ENCODE measurements at regions not wholly inside any gene's neighbourhood (a gene's known extent, or its start where the extent isn't known, plus 50 kb on each side); places are given as distances from the start of the nearest gene placed in this dataset.

GRCh38 chr1:102772831-102773230 is 335.5 kb downstream of the COL11A1 start (continued):
- TF ChIP-seq IRF3 (IDR thresholded peaks at IDR 0.05) = no peak
- no peak for TF ChIP-seq SPI1 (IDR thresholded peaks at IDR 0.05; ENCODE audit: borderline replicate concordance, insufficient read depth, low read depth, low read length)
- no peak for TF ChIP-seq STAT3 (IDR thresholded peaks at IDR 0.05; ENCODE audit: low read depth, low read length)
- TF ChIP-seq EED (IDR thresholded peaks at IDR 0.05; ENCODE audit: low read depth) = no peak
- no peak for TF ChIP-seq PRDM15 (CRISPR knock-in tag; IDR thresholded peaks at IDR 0.05)

GRCh38 chr1:102758418-102758817 is 349.9 kb downstream of the COL11A1 start:
- no peak for FAIRE-seq
- TF ChIP-seq EGR1 (IDR thresholded peaks at IDR 0.05; ENCODE audit: borderline replicate concordance in 1 of 2, low read depth in 2 of 2, low read length in 2 of 2) (no peak), ATF7 (IDR thresholded peaks at IDR 0.05; ENCODE audit: low read depth) (no peak), NBN (IDR thresholded peaks at IDR 0.05) (no peak), FOXM1 (IDR thresholded peaks at IDR 0.05; ENCODE audit: low read depth, low read length) (no peak), PAX8 (IDR thresholded peaks at IDR 0.05) (no peak), CTCF (IDR thresholded peaks at IDR 0.05 in 2 of 3, conservative IDR thresholded peaks at IDR 0.05 in 1 of 3; ENCODE audit: control insufficient read depth in 2 of 3, extremely low read depth in 1 of 3, insufficient read depth in 1 of 3, low read depth in 3 of 3, low read length in 3 of 3) (no peak), POLR2A (IDR thresholded peaks at IDR 0.05; ENCODE audit: low read depth, low read length) (no peak), IKZF1 (conservative IDR thresholded peaks at IDR 0.05) (no peak), PKNOX1 (IDR thresholded peaks at IDR 0.05) (no peak), NR2C1 (IDR thresholded peaks at IDR 0.05) (no peak), MLLT1 (IDR thresholded peaks at IDR 0.05) (no peak)

More at GRCh38 chr1:102758418-102758817, 349.9 kb downstream of the COL11A1 start:
- no peak overlapping the region for H3K4me2 ChIP-seq (ENCODE audit: control insufficient read depth, insufficient read depth)
- no peak overlapping the region for H3K4me3 ChIP-seq
- ChIA-PET CTCF (no interaction called here), POLR2A (no interaction called here), SMC1A (ENCODE audit: uncharacterized antibody, unreplicated experiment) (no interaction called here), RAD21 (ENCODE audit: unreplicated experiment) (no interaction called here)
- no TSS peak for BruUV-seq (replicated peaks)
- WGBS (ENCODE audit: insufficient coverage, insufficient replicate concordance, low lambda C conversion rate, missing lambda C conversion rate) = 0% methylated on average over 1 of the region's 1 CpG
- H4K20me1 ChIP-seq (ENCODE audit: control insufficient read depth, insufficient read depth) = no peaks in the 10 kb centered on the region
- in situ Hi-C loops (cut with MboI) = no loop called here
- H2AFZ ChIP-seq (ENCODE audit: control insufficient read depth, low read depth, low read length) = no peak overlapping the region
- H3K4me1 ChIP-seq (ENCODE audit: control insufficient read depth, insufficient read depth, low read length) = no peaks in the 10 kb centered on the region
- intact Hi-C loops (cut with micrococcal nuclease; ENCODE audit: unreplicated experiment) = no loop called here
- H3K27ac ChIP-seq (ENCODE audit: control insufficient read depth, insufficient read depth) = no peak overlapping the region
- no peaks in the 10 kb centered on the region for H3K27me3 ChIP-seq (replicated peaks in 1 of 2; ENCODE audit: control insufficient read depth in 2 of 2, insufficient read depth in 2 of 2, low read length in 1 of 2)
- no peak overlapping the region for H3K9ac ChIP-seq (ENCODE audit: control insufficient read depth, insufficient read depth, low read length)
- no peaks in the 10 kb centered on the region for H3K36me3 ChIP-seq (ENCODE audit: control insufficient read depth in 2 of 2, insufficient read depth in 2 of 2, low read length in 1 of 2)
- DNase-seq (ENCODE audit: low read depth, low spot score) (no peak), ATAC-seq (no peak)
- H3K79me2 ChIP-seq (ENCODE audit: control insufficient read depth, insufficient read depth, low read length) = no peaks in the 10 kb centered on the region
- no peaks in the 10 kb centered on the region for H3K9me3 ChIP-seq (replicated peaks; ENCODE audit: control insufficient read depth, insufficient read depth, low read length)
